H4 (cell line): ENCODE measurements at regions not wholly inside any gene's neighbourhood (a gene's known extent, or its start where the extent isn't known, plus 50 kb on each side); places are given as distances from the start of the nearest gene placed in this dataset.
A peak's percentile ranks its signal among the peaks of the same experiment; 100 is the strongest.
"Not testable (repeated sequence)": the region's sequence is repeated elsewhere in the genome, so short reads cannot be mapped to it uniquely, and the experiment has no call there.

Experiments used
- DNase-seq: peaks from one replicate; pipeline ENCODE4 v3.0.0-alpha.2; 2015; ENCODE audit warnings: low spot score

DNA sequence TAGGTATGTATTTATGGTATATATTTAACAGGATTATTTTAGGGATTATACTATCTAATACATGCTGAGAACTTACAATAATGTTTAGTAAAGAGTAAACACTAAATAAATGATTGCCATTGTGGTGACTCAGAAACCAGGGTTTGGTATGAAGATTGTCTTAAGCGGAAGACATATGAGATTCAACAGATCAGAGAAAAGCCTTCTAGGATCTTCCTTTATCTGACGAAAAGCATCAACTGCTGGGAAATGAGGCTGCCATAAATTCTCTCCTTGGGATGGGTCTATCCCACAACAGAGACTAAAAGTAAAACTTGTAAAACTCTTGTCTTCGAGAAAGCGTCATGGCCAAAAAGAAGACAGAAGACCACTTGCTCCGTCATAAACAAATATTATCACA is 1352.2 kb upstream of the EPHA6 start:
- no peak for DNase-seq

DNA sequence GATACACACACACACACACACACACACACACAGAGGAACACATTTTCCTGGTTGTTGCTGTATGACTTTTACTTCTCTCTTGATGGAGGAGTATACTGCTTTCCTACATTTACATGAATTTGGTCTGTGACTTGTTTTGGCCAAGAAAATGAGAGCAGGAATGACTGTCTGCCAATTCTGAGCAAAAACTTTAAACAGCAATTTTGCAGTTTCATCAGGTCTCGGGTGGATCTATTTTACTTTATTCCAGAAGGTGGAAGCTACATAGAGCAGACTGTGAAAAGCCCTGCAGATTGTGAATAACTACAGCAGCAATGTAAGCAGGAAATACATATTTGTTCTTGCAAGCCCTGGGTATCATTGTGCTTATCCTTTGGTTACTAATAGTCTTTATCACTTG is 1350.0 kb upstream of the EPHA6 start:
- no peak for DNase-seq

DNA sequence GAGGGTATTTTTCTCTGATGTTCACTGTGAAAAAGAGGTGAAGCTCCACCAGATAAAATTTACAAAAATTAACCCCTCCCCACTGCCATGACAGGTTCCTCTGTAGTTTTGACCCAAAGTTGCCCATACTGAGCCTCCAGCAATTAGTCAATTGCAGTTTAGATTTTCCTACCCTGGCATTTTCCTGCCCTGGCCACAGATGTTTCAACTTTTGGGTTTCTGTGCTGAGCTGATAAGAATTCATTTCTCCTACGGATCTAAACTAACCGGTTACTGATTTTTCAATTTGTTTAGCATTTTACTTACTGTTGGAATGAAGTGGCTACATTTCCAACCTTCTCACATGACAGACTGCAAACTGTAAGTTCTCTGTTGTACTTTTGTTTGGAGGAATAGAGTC is 1346.1 kb upstream of the EPHA6 start:
- DNase-seq = no peak

DNA sequence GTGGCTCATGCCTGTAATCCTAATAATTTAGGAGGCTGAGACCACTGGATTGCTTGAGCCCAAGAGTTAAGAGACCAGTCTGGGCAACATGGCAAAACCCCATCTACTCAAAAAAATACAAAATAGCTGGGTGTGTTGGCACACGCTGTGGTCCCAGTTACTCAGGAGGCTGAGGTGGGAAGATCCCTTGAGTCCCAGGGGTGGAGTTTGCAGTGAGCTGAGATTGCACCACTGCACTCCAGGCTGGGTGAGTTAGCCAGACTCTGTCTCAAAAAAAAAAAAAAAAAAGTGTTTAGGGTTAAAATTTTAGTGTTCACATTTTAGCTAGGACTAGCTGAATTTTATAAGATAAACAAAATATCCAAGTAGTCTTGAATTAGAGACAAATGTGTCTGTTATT is 1340.1 kb upstream of the EPHA6 start:
- no peak for DNase-seq

DNA sequence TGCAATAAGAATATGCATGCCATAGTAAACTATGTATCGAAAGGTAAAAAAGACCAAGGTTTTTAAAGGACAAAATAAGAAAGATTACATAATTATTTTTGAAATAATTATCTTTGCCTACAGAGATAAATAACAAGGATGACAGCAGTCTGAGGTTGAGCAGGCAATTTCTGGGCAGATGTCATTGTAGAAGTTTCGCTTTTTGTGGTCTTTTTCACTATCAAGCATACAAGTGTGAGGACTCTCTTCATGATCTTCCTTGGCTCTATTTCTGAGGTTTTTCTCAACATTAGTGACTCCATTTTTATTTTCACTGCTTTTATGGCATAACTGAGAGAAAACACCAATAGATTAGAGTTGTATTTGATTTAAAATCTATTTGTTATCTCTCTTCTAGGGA is 1337.9 kb upstream of the EPHA6 start:
- DNase-seq = no peak

DNA sequence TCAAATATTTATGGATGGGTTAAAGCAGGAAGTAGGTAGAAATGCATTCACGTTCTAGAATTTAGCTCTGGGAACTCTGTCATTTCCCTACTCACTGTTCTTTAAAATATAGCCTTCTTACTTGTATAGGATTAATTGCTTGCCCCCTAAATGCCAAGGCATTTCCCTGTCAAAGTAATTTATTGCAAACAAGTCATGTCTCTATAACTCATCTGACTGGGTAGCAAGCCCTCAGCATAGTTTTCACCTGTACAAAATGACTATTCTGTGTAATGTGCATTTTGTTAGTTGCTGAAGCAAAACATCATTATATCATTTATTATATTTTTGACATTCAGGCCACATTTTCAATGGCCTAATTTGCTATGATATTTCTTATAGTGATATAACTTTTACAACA is 1308.2 kb upstream of the EPHA6 start:
- no peak for DNase-seq

DNA sequence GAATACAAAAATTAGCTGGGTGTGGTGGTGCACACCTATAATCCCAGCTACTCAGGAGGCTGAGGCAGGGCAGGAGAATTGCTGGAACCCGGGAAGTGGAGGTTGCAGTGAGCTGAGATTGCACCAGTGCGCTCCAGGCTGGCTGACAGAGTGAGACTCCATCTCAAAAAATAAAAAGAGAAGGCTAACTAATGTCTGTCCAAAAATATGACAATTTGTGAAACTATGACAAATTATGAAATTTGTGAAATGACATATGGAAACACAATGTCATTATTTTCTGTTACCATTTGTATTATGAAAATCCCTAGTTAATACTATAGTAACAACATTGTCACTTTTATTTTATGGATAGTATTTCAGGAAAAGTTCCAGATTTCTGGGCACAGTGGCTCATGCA is 1306.3 kb upstream of the EPHA6 start:
- no peak for DNase-seq

DNA sequence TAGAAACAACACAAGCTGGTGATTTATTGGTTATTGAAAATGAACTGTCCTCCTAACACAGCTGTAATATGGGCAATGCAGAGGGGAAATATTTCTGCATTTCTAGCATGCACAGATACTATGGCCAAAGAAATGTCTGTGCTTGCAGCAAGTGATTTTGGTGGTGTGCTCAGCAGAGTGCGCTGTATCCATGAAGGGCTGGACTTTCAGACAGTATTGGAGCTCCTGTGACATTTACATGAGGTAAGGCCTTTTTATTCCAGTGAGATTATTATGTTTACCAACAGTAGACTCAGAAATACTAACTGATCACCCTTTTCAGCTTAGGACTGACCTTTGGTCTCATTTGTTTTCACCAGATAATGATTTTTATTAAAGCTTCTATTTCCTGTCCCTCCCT is 1302.6 kb upstream of the EPHA6 start:
- DNase-seq = no peak

DNA sequence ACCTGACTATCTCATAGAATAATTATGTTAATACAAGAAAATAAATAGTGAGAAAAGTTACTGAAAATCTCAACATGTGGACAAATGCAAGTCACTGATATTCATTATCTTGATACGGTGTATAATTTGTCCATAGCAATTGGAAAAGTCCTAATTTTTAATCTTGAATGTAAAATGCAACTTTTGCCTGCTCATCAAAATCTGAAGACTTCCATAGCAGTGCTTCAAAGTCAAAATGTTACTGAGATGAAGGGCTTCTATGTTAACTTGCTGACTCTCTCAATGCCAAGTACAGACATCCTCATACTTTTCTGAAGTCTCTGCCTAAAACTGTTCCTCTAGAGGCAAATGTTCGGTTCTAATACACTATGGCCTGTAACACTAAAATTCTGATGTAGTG is 1300.1 kb upstream of the EPHA6 start:
- DNase-seq = no peak

DNA sequence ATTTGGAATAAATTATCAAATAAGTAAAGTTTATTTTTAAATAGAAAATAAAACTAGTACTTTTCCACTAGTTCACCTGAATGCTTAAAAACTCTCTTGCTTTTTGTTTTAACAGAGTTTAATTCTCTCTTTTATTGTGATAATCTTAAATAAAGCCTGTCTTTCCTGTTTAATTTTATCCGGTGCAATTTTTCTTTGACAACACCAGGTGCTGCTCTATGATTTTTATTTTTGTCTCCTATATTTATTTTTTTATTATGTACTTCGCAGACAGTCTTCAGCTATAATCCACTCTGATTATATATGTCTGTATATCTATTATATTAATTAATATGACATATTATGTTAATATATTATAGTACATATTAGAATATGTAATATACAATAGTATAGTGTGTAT is 1293.0 kb upstream of the EPHA6 start:
- DNase-seq = no peak

DNA sequence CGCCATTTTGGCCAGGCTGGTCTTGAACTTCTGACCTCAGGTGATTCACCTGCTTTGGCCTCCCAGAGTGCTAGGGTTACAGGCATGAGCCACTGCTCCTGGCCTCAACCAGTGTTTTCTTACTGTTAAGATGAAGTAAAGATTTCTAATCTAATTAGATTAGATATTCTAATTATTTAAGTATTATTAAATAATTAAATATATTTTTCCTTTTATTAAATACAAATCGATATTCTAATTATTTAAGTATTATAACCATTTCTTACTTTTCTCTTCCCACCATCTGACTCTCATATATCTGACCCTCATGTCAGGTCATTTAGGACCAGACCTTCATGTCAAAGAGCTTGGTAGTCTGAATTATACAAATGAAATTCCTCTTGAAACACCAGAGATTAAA is 1291.9 kb upstream of the EPHA6 start:
- DNase-seq = no peak

DNA sequence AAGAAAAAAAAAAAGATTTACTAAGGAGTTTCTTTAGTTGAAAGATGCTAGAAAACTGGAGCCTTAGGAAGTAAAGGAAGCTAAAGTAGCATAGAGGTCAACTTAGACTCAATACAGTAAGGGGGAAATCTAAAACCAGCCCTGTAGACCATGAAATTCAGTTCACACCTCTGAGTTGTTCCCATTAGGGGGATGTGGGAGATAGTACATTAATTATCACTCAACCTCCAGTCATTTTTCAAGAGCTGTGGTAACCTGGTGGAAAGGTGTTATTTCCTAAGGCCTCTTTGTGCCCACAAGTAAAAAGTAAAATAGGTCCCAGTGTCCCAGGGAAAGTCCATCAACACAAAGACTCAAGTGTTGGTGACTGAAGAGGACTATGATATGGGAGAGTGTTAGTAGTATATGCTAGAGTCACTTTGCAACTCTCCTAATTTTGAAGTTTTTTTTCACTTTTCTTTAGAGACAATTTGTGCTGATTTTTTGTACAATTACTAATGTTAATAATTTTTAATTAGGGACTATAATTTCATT is 1274.4 kb upstream of the EPHA6 start:
- no peak for DNase-seq

DNA sequence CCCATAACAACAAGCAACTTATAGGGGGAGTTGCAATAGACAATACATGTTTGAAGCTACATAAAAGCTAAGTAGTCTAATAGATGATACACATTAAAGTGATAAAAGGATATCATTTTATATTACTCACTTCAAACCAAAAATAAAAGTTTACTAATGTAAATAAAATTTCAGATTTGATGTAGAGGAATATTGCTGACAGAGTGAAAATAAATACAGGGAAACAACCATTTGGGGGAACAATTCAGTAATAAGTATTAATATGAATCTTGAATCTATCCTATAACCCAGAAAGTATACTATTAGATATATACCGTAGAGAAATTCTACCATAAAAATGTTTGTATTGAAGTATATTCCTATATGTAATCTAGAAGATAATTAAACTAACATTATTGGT is 1248.9 kb upstream of the EPHA6 start:
- DNase-seq = no peak

DNA sequence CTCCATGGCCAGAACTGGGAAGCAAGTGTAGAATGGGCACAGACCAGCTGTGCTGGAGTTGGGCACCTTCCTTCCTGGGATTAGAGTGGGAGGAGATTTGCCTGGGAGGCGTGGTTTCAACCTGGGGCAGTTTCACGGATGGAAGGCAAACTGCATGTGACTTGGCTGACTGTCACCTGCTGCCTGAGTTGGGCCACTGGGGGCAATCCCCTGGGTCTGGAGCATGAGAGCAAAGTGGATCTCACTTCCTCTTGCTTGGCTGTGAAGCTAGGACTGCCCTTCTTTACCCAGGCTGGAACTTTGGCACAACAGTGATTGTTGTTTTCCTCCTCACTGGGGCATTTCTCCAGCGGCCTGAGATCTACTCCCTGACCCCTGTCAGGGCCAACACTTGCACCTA is 1247.0 kb upstream of the EPHA6 start:
- DNase-seq = no peak

DNA sequence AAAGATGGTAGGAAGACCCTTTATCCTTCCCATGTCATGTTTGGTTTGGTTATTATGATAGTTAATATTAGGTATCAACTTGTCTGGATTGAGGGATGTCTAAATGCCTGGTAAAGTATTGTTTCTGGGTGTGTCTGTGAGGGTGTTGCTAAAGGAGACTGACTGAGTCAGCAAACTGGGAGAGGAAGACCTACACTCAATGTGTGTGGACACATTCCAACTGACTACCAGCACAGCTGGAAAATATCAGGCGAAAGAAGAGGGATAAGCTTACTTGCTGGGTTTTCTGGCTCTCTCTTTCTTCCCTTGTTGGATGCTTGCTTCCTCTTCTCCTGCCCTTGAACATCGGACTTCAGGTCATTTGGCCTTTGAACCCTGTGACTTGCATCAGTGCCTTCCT is 1227.6 kb upstream of the EPHA6 start:
- no peak for DNase-seq

DNA sequence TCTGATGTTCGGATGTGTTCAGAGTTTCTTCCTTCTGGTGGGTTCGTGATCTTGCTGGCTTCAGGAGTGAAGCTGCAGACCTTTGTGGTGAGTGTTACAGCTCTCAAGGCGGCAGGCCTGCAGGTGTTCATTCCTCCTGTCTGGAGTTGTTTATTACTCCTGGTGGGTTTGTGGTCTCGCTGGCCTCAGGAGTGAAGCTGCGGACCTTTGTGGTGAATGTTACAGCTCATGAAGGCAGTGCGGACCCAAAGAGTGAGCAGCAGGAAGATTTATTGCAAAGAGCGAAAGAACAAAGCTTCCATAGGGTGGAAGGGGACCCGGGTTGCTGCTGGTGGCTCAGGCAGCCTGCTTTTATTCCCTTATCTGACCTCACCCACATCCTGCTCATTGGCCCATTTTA is 1226.8 kb upstream of the EPHA6 start:
- not testable (repeated sequence) for DNase-seq

DNA sequence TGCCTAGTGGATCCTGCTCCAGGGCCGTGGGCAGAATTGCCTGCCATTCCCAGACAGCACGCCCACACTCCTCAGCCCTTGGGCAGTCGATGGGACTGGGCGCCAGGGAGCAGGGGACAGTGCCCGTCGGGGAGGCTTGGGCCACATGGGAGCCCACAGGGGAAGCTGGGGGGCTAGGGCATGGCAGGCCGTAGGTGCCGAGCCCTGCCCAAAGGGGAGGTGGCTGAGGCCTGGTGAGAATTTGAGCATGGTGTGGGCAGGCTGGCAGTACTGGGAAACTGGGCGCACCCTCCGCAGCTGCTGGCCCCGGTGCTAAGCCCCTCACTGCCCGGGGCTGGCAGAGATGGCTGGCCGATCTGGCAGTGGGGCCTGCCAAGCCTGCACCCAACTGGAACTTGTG is 1225.9 kb upstream of the EPHA6 start:
- no peak for DNase-seq

DNA sequence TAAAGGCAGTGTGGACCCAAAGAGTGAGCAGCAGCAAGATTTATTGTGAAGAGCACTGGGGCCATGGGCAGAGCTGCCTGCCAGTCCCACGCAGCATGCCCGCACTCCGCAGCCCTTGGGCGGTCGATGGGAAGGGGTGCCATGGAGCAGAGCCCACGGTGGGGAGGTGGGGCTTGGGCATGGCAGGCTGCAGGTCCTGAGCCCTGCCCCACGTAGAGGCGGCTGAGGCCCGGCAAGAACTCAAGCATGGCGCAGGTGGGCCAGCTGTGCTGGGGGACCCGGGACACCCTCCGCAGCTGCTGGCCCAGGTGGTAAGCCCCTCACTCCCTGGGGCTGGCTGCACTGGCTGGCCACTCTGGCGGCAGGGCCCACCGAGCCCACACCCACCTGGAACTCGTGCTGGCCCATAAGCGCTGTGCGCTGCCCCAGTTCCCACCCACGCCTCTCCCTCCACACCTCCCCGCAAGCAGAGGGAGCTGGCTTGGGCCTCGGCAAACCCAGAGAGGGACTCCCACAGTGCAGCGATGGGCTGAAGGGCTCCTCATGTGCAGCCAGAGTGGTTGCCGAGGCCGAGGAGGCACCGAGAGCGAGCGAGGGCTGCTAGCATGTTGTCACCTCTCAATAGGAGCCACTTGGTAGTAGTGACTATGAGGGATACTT is 1218.8 kb upstream of the EPHA6 start:
- no peak for DNase-seq

DNA sequence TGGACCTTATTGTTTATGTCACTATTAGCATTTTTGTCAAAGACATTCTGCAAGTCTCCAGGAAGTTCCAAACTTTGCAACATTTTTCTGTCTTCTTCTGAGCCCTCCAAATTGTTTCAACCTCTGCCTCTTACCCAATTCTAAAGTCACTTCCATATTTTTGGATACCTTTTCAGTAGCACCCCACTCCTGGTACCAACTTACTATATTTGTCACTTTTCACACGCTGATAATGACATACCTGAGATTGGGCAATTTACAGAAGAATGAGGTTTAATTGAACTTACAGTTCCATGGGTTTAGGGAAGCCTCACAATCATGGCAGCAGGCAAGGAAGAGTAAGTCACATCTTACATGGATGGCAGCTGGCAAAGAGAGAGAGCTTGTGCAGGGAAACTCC is 1206.5 kb upstream of the EPHA6 start:
- DNase-seq = no peak

DNA sequence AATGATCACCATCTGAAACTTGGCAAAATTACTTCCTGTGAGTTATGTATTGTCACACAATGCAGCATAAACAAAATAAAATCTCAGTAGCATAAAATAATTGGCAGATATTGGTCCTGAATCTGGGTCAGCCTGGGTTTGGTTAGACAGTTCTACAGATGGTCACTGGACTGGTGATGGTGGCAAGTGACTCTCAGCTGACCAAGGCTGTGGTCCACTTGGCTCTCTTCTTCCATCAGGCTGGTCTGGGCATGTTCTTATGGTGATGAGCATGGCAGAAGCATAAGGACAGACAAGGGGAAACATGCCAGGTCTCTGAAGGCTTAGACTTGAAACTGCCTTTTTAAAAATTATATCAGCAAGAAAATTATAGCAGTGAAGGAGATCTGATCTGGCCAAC is 1205.0 kb upstream of the EPHA6 start:
- no peak for DNase-seq

DNA sequence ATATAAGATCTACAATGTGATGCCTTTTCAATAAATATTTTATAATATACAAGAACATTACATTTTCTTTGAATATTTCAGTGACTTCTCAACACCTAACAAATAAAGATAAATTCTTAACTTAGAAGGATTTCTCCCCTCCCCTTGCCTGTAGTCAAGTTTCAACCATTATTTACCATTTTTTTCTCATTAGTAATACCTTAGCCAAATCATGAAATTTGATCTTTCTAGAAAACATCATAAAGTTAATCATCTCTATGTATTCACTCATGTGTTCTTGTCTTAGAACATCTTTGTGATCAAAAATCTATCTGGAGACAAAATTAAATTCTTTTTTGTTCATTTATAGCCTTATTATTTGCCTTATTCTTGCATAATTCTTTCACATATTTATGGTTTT is 1201.8 kb upstream of the EPHA6 start:
- no peak for DNase-seq

DNA sequence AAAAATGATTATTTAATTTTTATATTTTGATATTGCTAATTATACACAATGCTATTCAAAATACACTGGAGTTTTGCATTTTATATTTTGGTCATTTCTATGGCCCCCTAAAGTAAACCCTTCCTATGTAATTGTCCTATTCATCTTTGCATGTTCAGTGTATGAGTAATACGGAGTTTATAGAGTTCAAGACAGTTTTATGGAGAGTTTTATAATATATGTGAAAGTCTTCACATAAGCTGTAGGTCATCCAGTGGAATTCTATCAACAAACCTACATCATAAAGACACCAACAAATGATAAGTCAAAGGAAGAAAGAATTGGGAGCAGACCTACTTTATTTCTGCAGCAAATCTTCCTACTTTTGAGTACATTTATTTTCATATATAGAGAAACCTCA is 1200.4 kb upstream of the EPHA6 start:
- DNase-seq = no peak

DNA sequence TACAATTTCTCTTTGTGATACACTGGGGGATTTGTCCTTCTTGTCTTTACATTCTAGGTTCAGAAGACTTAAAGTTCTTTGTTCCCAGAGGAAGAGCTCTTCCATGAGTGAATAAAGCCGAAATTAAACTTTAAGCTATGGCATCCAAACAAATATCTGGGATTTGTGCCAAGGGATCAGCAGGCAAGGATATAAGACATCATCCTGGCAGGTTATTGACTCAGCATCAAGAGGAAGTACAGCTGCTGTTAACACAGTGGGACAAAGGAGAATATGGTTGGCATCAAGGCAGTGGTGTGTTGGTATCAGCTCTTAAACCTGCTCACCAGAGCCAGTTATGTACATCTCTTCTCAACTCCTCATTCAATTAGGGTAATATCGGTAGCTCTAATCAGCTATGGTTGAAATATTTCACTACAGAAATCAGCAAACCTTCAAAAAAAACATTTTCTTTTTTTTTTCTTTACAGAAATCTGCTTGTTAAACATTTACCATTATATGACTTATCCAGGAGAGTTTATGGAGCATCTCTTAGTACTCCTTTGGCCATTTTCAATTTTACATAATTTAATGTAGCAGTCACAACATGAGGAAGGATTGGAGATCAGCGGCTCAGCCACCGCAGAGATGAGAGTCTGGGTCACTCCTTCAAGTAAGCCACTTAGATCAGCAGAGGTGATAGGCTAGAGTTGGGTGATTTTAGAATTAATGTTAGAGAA is 1198.6 kb upstream of the EPHA6 start:
- DNase-seq = peak; percentile 12

DNA sequence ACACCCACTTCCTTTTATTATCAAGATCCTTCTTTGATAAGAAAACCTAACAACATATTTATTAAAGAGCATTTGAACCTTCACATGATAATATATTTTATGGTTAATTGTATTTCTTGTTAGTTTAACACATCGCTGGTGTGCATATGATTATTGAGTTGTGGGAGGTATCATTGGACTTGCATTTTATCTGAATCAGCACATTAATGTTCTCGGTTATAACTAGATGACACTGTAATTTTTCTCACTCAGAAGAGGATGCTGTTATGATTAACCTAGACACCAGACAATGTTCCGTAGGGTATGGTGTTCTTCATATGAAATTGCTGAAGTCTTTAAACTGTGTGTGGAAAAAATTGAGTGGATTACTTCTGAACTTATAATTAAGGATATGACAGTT is 1188.3 kb upstream of the EPHA6 start:
- no peak for DNase-seq
